Spinal cord (tissue), 9 donors: ENCODE measurements at regions not wholly inside any gene's neighbourhood (a gene's known extent, or its start where the extent isn't known, plus 50 kb on each side); places are given as distances from the start of the nearest gene placed in this dataset.
"Not testable (repeated sequence)": the region's sequence is repeated elsewhere in the genome, so short reads cannot be mapped to it uniquely, and the experiment has no call there.

Experiments
- DNase-seq, 6 donors: peaks; one replicate each; pipeline versions ENCODE4 v3.0.0 to v3.0.0-alpha.2; 2013 to 2015; ENCODE audit warnings: low spot score in 6 of 6, low read depth in 4 of 6
- H3K27ac ChIP-seq: one replicate; pipeline ENCODE4 v1.5.1; 2013; ENCODE audit warnings: low read depth, low read length, control low read depth
- H3K27me3 ChIP-seq: one replicate; pipeline ENCODE4 v1.6.1; 2013; ENCODE audit warnings: low read length; ENCODE audit not compliant: control insufficient read depth, insufficient read depth
- H3K36me3 ChIP-seq: one replicate; pipeline ENCODE4 v1.6.1; 2013; ENCODE audit warnings: low read length; ENCODE audit not compliant: control insufficient read depth, insufficient read depth
- H3K4me1 ChIP-seq: one replicate; pipeline ENCODE4 v1.6.1; 2013; ENCODE audit warnings: low read length; ENCODE audit not compliant: control insufficient read depth, insufficient read depth
- H3K4me3 ChIP-seq: one replicate; pipeline ENCODE4 v1.5.1; 2013; ENCODE audit warnings: low read depth, low read length, control low read depth
- H3K9me3 ChIP-seq: one replicate; pipeline ENCODE4 v1.6.1; 2013; ENCODE audit warnings: low read length; ENCODE audit not compliant: control insufficient read depth, insufficient read depth
- WGBS: methylation state at CpG from one replicate; pipeline ENCODE4 v1.1.5; 2013; ENCODE audit warnings: missing lambda C conversion rate; ENCODE audit not compliant: insufficient coverage; 5-methylcytosine and 5-hydroxymethylcytosine counted together
- donor health status: healthy.

DNA sequence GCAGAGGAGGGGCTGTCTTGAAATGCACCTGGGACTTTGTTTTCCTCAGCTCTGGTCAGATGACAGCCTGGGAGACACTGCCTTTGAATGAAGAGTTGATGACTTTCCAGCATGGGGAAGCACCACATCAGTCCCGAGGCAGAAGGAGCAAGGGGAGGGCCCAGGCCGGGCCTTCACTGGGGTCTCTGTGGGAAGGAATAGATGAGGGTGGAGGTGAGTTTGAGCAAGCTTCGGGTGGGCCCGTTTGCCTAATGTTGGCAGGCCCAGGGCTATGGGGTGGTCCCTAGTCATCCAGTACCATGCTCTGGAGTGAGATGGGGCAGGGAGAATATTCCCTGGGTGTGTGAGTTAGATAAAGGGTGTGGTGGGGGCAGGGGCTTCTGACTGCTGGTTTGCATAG is 100.4 kb upstream of the RUFY1 start:
- H3K4me3 ChIP-seq, H3K27me3 ChIP-seq, H3K36me3 ChIP-seq, H3K9me3 ChIP-seq, H3K27ac ChIP-seq, DNase-seq: not testable (repeated sequence)
- peaks cover 17% of the 10 kb centered on the region for H3K4me1 ChIP-seq
- 93% methylated on average over 4 of the region's 4 CpGs for WGBS

- not testable (repeated sequence) for H3K36me3 ChIP-seq, H3K4me3 ChIP-seq, H3K27me3 ChIP-seq, H3K9me3 ChIP-seq, H3K27ac ChIP-seq, DNase-seq
- no CpG with 5 or more reads among the region's 11 CpGs for WGBS
- H3K4me1 ChIP-seq, result peaks cover 17% of the 10 kb centered on the region
Observed at GRCh38 chr5:179448282-179448681, 102.1 kb upstream of the RUFY1 start.

DNA sequence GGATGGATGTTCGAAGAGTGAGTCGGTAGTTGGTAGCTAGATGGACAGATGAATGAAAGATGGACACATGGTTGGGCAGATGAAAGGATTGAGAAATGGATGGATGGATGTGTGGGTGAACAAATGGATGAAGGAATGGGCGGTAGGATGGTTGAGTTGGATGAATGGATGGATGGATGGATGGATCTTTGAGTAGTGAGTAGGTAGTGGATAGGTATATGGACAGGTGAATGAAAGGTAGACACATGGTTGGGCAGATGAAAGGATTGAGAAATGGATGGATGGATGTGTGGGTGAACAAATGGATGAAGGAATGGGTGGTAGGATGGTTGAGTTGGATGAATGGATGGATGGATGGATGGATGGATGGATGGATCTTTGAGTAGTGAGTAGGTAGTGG is 97.0 kb upstream of the ADAMTS2 start:
- H3K9me3 ChIP-seq, H3K4me3 ChIP-seq, H3K36me3 ChIP-seq, H3K27me3 ChIP-seq, H3K27ac ChIP-seq, DNase-seq: not testable (repeated sequence)
- peaks cover 17% of the 10 kb centered on the region for H3K4me1 ChIP-seq
- WGBS, result 91% methylated on average over 3 of the region's 3 CpGs

DNA sequence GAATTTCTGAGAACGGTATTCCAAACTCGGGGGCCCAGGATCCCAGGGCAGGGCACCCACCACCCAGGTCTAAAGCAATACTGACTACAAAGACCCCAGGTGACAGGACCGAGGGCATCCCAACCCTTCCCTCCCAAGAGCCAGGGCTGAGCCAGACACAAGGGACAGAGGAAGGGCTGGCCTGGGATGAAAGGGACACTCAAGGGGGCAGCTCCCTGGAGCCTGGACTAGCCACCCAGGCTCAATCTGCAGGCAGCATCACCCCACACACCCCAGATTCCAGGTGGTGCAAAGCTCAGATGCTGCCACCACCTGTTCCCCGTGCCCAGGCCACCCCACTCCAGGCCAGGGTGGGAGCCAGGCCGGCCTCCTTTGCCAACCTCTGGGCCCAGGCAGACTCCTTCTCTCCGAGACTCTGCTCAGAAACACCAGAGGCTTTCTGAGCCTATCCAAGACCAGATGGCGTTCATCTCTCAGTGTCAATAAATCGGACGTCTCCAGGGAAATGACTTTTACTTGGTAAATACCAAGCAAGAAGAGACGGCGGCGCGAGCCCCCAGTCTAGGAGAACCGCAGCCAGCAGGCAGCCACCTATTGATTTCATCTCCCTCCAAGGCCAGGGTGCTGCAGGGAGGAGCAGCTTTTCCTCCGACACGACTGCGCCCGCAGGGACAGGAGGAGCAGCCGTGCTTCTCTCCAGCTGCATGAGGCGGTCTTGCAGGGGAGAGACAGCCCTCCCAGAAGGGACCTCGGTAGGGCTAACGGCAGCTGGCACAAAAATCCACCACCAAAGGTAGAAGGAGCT is 94.1 kb upstream of the ADAMTS2 start:
- H3K36me3 ChIP-seq, result no peaks in the 10 kb centered on the region

GRCh38 chr5:179438461-179438860 is 93.2 kb upstream of the ADAMTS2 start:
- Histone ChIP-seq H3K36me3 (no peaks in the 10 kb centered on the region), H3K4me1 (peaks cover 20% of the 10 kb centered on the region), H3K4me3 (no peak overlapping the region), H3K9me3 (no peaks in the 10 kb centered on the region), H3K27me3 (no peaks in the 10 kb centered on the region), H3K27ac (no peak overlapping the region)
- 87% methylated on average over 8 of the region's 11 CpGs for WGBS
- DNase-seq, result no peak

More for the DNA sequence above, 94.1 kb upstream of the ADAMTS2 start:
- peak in 2 of 6 donors; percentile 43 to 69 for DNase-seq
- Histone ChIP-seq H3K27me3 (no peaks in the 10 kb centered on the region), H3K9me3 (no peaks in the 10 kb centered on the region), H3K4me1 (peaks cover 20% of the 10 kb centered on the region), H3K27ac (no peak overlapping the region), H3K4me3 (no peak overlapping the region)
- 80% methylated on average over 19 of the region's 22 CpGs for WGBS

DNA sequence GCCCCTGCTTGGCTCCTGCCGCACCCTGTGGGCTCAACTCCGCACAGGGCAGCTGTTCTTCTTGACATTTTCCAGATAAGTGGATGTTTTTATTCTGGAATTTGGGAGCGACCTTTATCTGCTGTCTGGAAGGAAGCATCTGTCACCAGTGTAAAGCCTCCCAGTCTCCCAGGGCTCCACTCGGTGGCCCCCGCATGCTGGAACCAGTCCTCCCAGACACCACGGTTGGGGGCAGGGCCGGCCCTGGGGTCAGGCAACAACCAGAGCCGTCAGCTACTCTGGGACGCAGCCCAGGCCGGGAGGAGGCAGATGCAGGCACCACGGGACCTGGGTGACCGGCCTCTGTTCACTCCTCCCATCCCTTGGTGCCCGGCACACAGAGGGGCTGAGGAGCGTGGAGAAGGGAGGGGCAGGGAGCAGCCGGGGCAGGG is 92.8 kb upstream of the ADAMTS2 start:
- WGBS, result 53% methylated on average over 15 of the region's 15 CpGs
- Histone ChIP-seq H3K9me3 (no peaks in the 10 kb centered on the region), H3K27ac (no peak overlapping the region), H3K4me3 (no peak overlapping the region), H3K36me3 (no peaks in the 10 kb centered on the region), H3K4me1 (peaks cover 20% of the 10 kb centered on the region), H3K27me3 (no peaks in the 10 kb centered on the region)
- DNase-seq, result no peak

DNA sequence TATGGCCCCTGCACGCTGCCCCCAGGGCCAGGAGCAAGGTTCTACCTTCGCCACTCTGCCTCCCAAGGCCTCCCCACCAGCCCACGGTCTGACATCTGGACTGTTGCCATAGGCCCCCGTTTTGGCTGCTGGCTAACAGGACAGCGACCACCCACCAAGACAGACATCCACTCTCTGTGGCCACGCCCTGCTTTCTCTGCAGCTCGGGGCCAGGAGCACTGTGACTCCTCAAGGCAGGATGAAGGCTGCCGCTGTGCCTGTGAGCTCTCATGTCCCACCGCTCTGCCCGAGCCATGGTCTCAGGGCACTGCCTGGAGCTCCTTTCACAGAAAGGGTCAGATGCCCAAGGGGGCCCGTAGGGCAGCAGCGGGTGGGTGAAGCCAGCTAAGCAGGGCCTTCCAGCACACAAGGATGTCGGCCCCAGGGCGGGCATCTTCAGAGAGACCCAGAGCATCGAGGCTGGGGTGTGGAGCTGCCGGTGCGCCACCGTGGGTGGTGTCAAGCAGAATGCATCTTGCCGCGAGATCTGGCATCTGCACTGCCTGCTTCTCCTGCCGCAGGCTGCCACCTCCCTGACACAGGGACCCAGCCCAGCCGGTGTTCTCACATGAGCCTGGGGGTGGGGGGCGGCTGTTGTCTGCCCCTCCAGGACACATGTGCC is 92.2 kb upstream of the ADAMTS2 start:
- WGBS, result 66% methylated on average over 22 of the region's 23 CpGs
- Histone ChIP-seq H3K27ac (no peak overlapping the region), H3K27me3 (no peaks in the 10 kb centered on the region), H3K4me1 (peaks cover 20% of the 10 kb centered on the region), H3K9me3 (no peaks in the 10 kb centered on the region), H3K36me3 (no peaks in the 10 kb centered on the region), H3K4me3 (no peak overlapping the region)
- no peak for DNase-seq

- WGBS, result 70% methylated on average over 12 of the region's 24 CpGs
- DNase-seq, result no peak
Observed at GRCh38 chr5:179436321-179437122, 91.3 kb upstream of the ADAMTS2 start.

GRCh38 chr5:179435731-179436315 is 90.6 kb upstream of the ADAMTS2 start:
- DNase-seq, result no peak
- H3K36me3 ChIP-seq, result no peaks in the 10 kb centered on the region
- H3K4me3 ChIP-seq, result no peak overlapping the region
- H3K27ac ChIP-seq, result no peak overlapping the region
- H3K4me1 ChIP-seq, result peaks cover 20% of the 10 kb centered on the region
- H3K27me3 ChIP-seq, result no peaks in the 10 kb centered on the region
- no peaks in the 10 kb centered on the region for H3K9me3 ChIP-seq
- 91% methylated on average over 9 of the region's 12 CpGs for WGBS

More at GRCh38 chr5:179436321-179437122, 91.3 kb upstream of the ADAMTS2 start:
- Histone ChIP-seq H3K27ac (no peak overlapping the region), H3K9me3 (no peaks in the 10 kb centered on the region), H3K4me1 (peaks cover 20% of the 10 kb centered on the region), H3K4me3 (no peak overlapping the region), H3K36me3 (no peaks in the 10 kb centered on the region), H3K27me3 (no peaks in the 10 kb centered on the region)
